Liver (tissue), 8 donors: ENCODE measurements at regions not wholly inside any gene's neighbourhood (a gene's known extent, or its start where the extent isn't known, plus 50 kb on each side); places are given as distances from the start of the nearest gene placed in this dataset.

Experiments used
- DNase-seq: peaks from one replicate; pipeline ENCODE4 v3.0.0-alpha.2; 2017; ENCODE audit warnings: low spot score
- H3K27ac ChIP-seq, 2 donors: one replicate each; pipeline ENCODE4 v1.7.0; 2013; ENCODE audit warnings: inconsistent platforms in 2 of 2, low read length in 2 of 2, control low read depth in 1 of 2, low read depth in 1 of 2, mild to moderate bottlenecking in 1 of 2
- H3K27me3 ChIP-seq, 4 donors: one replicate each; pipeline versions ENCODE4 v1.6.1 to v1.7.0; 2013; ENCODE audit warnings: low read length in 3 of 4, inconsistent platforms in 1 of 4, mild to moderate bottlenecking in 1 of 4, moderate library complexity in 1 of 4; ENCODE audit not compliant: control insufficient read depth in 4 of 4, insufficient read depth in 4 of 4
- H3K36me3 ChIP-seq, 4 donors: one replicate each; pipeline versions ENCODE4 v1.6.1 to v1.7.0; 2013; ENCODE audit warnings: low read length in 3 of 4, mild to moderate bottlenecking in 3 of 4, low read depth in 1 of 4, moderate library complexity in 1 of 4; ENCODE audit not compliant: control insufficient read depth in 4 of 4, insufficient read depth in 3 of 4
- H3K4me1 ChIP-seq, 4 donors: one replicate each; pipeline versions ENCODE4 v1.6.1 to v1.7.0; 2013; ENCODE audit warnings: low read length in 3 of 4, mild to moderate bottlenecking in 3 of 4, moderate library complexity in 1 of 4; ENCODE audit not compliant: control insufficient read depth in 4 of 4, insufficient read depth in 4 of 4
- H3K4me3 ChIP-seq, 3 donors: one replicate each; pipeline versions ENCODE4 v1.6.1 to v1.7.0; 2013; ENCODE audit warnings: low read length in 3 of 3, control low read depth in 1 of 3, low read depth in 1 of 3, mild to moderate bottlenecking in 1 of 3
- H3K9ac ChIP-seq, 2 donors: one replicate each; pipeline ENCODE4 v1.7.0; 2013; ENCODE audit warnings: low read length in 2 of 2, mild to moderate bottlenecking in 2 of 2, moderate library complexity in 2 of 2, control low read depth in 1 of 2, low read depth in 1 of 2
- H3K9me3 ChIP-seq, 4 donors: one replicate each; pipeline versions ENCODE4 v1.6.1 to v1.7.0; 2013; ENCODE audit warnings: low read length in 3 of 4; ENCODE audit not compliant: control insufficient read depth in 4 of 4
- ATF3 ChIP-seq: IDR thresholded peaks from 2 replicates; pipeline ENCODE4 v1.6.1; 2016; ENCODE audit warnings: antibody characterized with exemption
- CTCF ChIP-seq: fragments of 150-350 bp; IDR thresholded peaks from 2 replicates; pipeline ENCODE4 v1.5.1; 2017; ENCODE audit warnings: improper control_type of control experiment, low read depth, low read length; ENCODE audit not compliant: missing input control
- EGR1 ChIP-seq, 2 donors: IDR thresholded peaks; 2 replicates each; pipeline ENCODE4 v1.6.1; 2016 to 2018; ENCODE audit warnings: antibody characterized with exemption in 2 of 2, low read depth in 2 of 2
- FOXA1 ChIP-seq: IDR thresholded peaks from 2 replicates; pipeline ENCODE4 v1.6.1; 2016; ENCODE audit warnings: antibody characterized with exemption
- FOXA2 ChIP-seq: IDR thresholded peaks from 2 replicates; pipeline ENCODE4 v1.6.1; 2016; ENCODE audit warnings: antibody characterized with exemption
- HNF4A ChIP-seq, 2 donors: conservative IDR thresholded peaks; 2 replicates each; pipeline ENCODE4 v1.6.1; 2016; ENCODE audit warnings: antibody characterized with exemption in 2 of 2, mild to moderate bottlenecking in 2 of 2
- MAX ChIP-seq: IDR thresholded peaks from 2 replicates; pipeline ENCODE4 v1.6.1; 2016; ENCODE audit warnings: antibody characterized with exemption
- NR2F2 ChIP-seq: IDR thresholded peaks from 2 replicates; pipeline ENCODE4 v1.6.1; 2016; ENCODE audit warnings: antibody characterized with exemption
- RAD21 ChIP-seq, 2 donors: IDR thresholded peaks; 2 replicates each; pipeline ENCODE4 v1.6.1; 2016; ENCODE audit warnings: antibody characterized with exemption in 2 of 2, mild to moderate bottlenecking in 2 of 2
- REST ChIP-seq: IDR thresholded peaks from 2 replicates; pipeline ENCODE4 v1.6.1; 2016; ENCODE audit warnings: antibody characterized with exemption, mild to moderate bottlenecking
- RXRA ChIP-seq, 2 donors: IDR thresholded peaks; 2 replicates each; pipeline ENCODE4 v1.6.1; 2017 to 2018; ENCODE audit warnings: antibody characterized with exemption in 2 of 2, mild to moderate bottlenecking in 1 of 2
- SP1 ChIP-seq: IDR thresholded peaks from 2 replicates; pipeline ENCODE4 v1.6.1; 2018; ENCODE audit warnings: antibody characterized with exemption, mild to moderate bottlenecking
- TAF1 ChIP-seq: conservative IDR thresholded peaks from 2 replicates; pipeline ENCODE4 v1.6.1; 2016; ENCODE audit warnings: antibody characterized with exemption, mild to moderate bottlenecking
- YY1 ChIP-seq: IDR thresholded peaks from 2 replicates; pipeline ENCODE4 v1.6.1; 2016; ENCODE audit warnings: antibody characterized with exemption, mild to moderate bottlenecking
- ZBTB33 ChIP-seq: IDR thresholded peaks from 2 replicates; pipeline ENCODE4 v1.6.1; 2016; ENCODE audit warnings: antibody characterized with exemption
- WGBS: extraction: QIAGEN DNeasy Blood & Tissue Kit; methylation state at CpG from one replicate; pipeline ENCODE4 v1.1.7; 2013; 5-methylcytosine and 5-hydroxymethylcytosine counted together
- donor health status: healthy.
- donor health status: healthy.
- donor health status: healthy.
- donor health status: healthy.
- donor health status: healthy.

GRCh38 chr1:157274698-157275534 is 136.7 kb upstream of the ETV3 start (continued):
- no peak for TF ChIP-seq CTCF

GRCh38 chr1:157272729-157273524 is 134.7 kb upstream of the ETV3 start:
- Histone ChIP-seq H3K9me3 (no peaks in the 10 kb centered on the region), H3K9ac (no peak overlapping the region), H3K27ac (no peak overlapping the region), H3K36me3 (no peaks in the 10 kb centered on the region), H3K4me3 (no peak overlapping the region), H3K27me3 (no peaks in the 10 kb centered on the region), H3K4me1 (no peaks in the 10 kb centered on the region)
- DNase-seq = no peak
- no peak for TF ChIP-seq RAD21 (IDR thresholded peaks at IDR 0.05)
- TF ChIP-seq NR2F2 = no peak
- no peak for TF ChIP-seq ZBTB33
- no peak for TF ChIP-seq MAX
- TF ChIP-seq FOXA2 = no peak
- no peak for TF ChIP-seq REST
- TF ChIP-seq FOXA1 = no peak
- 83% methylated on average over 6 of the region's 6 CpGs for WGBS

GRCh38 chr1:157272264-157272663 is 134.1 kb upstream of the ETV3 start:
- Histone ChIP-seq H3K36me3 (no peaks in the 10 kb centered on the region), H3K27ac (no peak overlapping the region), H3K9ac (no peak overlapping the region), H3K27me3 (no peaks in the 10 kb centered on the region), H3K4me3 (no peak overlapping the region), H3K4me1 (no peaks in the 10 kb centered on the region), H3K9me3 (no peaks in the 10 kb centered on the region)
- DNase-seq = no peak
- TF ChIP-seq HNF4A (conservative IDR thresholded peaks at IDR 0.05) (no peak), MAX (no peak), RXRA (IDR thresholded peaks at IDR 0.05) (no peak), YY1 (no peak), ATF3 (no peak), ZBTB33 (no peak), SP1 (no peak), TAF1 (no peak), FOXA2 (no peak), EGR1 (IDR thresholded peaks at IDR 0.05; ENCODE audit: low read depth in 2 of 2) (no peak)
